ENCODE measurements at regions not wholly inside any gene's neighbourhood (a gene's known extent, or its start where the extent isn't known, plus 50 kb on each side); places are given as distances from the start of the nearest gene placed in this dataset.
A peak's percentile ranks its signal among the peaks of the same experiment; 100 is the strongest.

DNA sequence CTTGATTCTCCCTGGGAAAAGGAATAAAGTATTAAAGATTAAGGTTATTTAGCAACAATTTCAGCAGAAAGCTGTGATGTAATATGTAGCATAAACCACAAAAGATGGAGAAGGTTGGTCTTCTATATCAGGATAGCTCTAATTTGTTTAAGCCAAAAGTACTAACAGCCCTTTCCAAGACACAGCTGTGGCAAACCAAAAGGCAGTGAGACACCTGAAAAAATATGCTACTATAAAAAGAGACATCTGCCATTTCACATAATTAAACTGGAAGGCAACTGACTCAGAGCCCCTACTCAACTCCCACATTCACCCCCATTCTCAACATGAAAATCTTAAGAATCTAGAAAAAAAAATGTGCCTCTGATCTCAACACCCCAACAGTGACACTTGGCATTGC lies 390.2 kb upstream of the PRICKLE1 start:
- Histone ChIP-seq H3K27me3 (replicated peaks; ENCODE audit: control insufficient read depth, insufficient read depth, low read length) (no peaks in the 10 kb centered on the region), H3K9me3 (ENCODE audit: control insufficient read depth, low read length) (no peaks in the 10 kb centered on the region), H3K4me1 (ENCODE audit: control insufficient read depth, insufficient read depth, low read length) (no peaks in the 10 kb centered on the region), H3K9ac (ENCODE audit: low read length) (no peak overlapping the region), H3K36me3 (ENCODE audit: control insufficient read depth, insufficient read depth, low read length, severe bottlenecking) (no peaks in the 10 kb centered on the region), H3K4me3 (ENCODE audit: low read length) (no peak overlapping the region)
- DNase-seq (ENCODE audit: low read depth) = no peak

GRCh38 chr12:42978708-42979107 lies 389.2 kb upstream of the PRICKLE1 start:
- Histone ChIP-seq H3K9me3 (ENCODE audit: control insufficient read depth, low read length) (no peaks in the 10 kb centered on the region), H3K9ac (ENCODE audit: low read length) (no peak overlapping the region), H3K36me3 (ENCODE audit: control insufficient read depth, insufficient read depth, low read length, severe bottlenecking) (no peaks in the 10 kb centered on the region), H3K27me3 (replicated peaks; ENCODE audit: control insufficient read depth, insufficient read depth, low read length) (no peaks in the 10 kb centered on the region), H3K4me3 (ENCODE audit: low read length) (no peak overlapping the region), H3K4me1 (ENCODE audit: control insufficient read depth, insufficient read depth, low read length) (no peaks in the 10 kb centered on the region)
- no peak for DNase-seq (ENCODE audit: low read depth)

GRCh38 chr12:42977451-42978230 lies 388.1 kb upstream of the PRICKLE1 start:
- no peaks in the 10 kb centered on the region for H3K9me3 ChIP-seq (ENCODE audit: control insufficient read depth, low read length)
- H3K4me3 ChIP-seq (ENCODE audit: low read length) = no peak overlapping the region
- no peaks in the 10 kb centered on the region for H3K27me3 ChIP-seq (replicated peaks; ENCODE audit: control insufficient read depth, insufficient read depth, low read length)
- no peak overlapping the region for H3K9ac ChIP-seq (ENCODE audit: low read length)
- H3K36me3 ChIP-seq (ENCODE audit: control insufficient read depth, insufficient read depth, low read length, severe bottlenecking) = no peaks in the 10 kb centered on the region
- DNase-seq (ENCODE audit: low read depth) = peak; percentile 10
- H3K4me1 ChIP-seq (ENCODE audit: control insufficient read depth, insufficient read depth, low read length) = no peaks in the 10 kb centered on the region

DNA sequence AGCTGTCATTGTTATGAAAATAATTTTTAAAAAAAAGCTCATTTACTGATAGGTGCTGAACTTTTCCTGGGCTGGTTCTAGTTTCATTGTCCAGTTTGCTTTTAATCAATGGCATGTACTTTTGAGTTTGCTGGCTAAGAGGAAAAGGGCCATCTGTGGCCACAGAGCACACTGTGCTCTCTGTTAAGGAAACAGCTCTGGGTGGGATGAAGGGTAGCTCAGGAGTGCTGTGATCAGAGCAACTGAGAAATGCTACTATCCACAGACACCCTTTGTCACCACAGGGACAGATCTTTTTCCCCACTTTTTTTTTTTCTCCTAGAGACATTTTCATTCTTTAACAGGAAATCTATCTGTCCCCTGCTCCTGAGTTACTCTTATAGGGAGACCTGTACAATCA lies 387.1 kb upstream of the PRICKLE1 start:
- no peaks in the 10 kb centered on the region for H3K36me3 ChIP-seq (ENCODE audit: control insufficient read depth, insufficient read depth, low read length, severe bottlenecking)
- peaks cover 3% of the 10 kb centered on the region for H3K9me3 ChIP-seq (ENCODE audit: control insufficient read depth, low read length)
- H3K27me3 ChIP-seq (replicated peaks; ENCODE audit: control insufficient read depth, insufficient read depth, low read length) = no peaks in the 10 kb centered on the region
- no peak overlapping the region for H3K4me3 ChIP-seq (ENCODE audit: low read length)
- no peak overlapping the region for H3K9ac ChIP-seq (ENCODE audit: low read length)
- H3K4me1 ChIP-seq (ENCODE audit: control insufficient read depth, insufficient read depth, low read length) = no peaks in the 10 kb centered on the region
- no peak for DNase-seq (ENCODE audit: low read depth)

GRCh38 chr12:42976122-42976521 lies 386.6 kb upstream of the PRICKLE1 start:
- Histone ChIP-seq H3K9ac (ENCODE audit: low read length) (no peak overlapping the region), H3K4me3 (ENCODE audit: low read length) (no peak overlapping the region), H3K27me3 (replicated peaks; ENCODE audit: control insufficient read depth, insufficient read depth, low read length) (no peaks in the 10 kb centered on the region), H3K9me3 (ENCODE audit: control insufficient read depth, low read length) (peaks cover 5% of the 10 kb centered on the region), H3K36me3 (ENCODE audit: control insufficient read depth, insufficient read depth, low read length, severe bottlenecking) (no peaks in the 10 kb centered on the region), H3K4me1 (ENCODE audit: control insufficient read depth, insufficient read depth, low read length) (no peaks in the 10 kb centered on the region)
- no peak for DNase-seq (ENCODE audit: low read depth)

DNA sequence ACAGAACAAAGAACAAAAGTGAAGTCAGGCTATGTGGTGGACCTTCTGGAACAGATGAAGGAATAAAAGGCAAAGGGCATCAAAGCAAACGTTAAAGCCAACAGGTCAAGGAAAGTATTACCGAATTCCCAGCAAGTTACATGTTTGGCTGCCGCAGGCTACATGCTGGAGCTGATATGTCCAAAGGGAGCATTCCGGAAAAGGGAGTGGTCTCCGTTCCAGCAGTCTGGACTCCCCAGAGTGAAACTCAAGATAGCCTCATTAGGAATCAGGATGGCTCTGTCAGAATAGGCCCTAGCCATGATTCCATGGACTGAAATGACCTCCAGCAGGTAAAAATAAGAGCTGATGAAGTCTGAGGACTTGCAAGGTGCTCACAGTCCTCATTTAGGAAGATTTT lies 379.8 kb upstream of the PRICKLE1 start:
- no peak for DNase-seq (ENCODE audit: low read depth)
- Histone ChIP-seq H3K9ac (ENCODE audit: low read length) (no peak overlapping the region), H3K36me3 (ENCODE audit: control insufficient read depth, insufficient read depth, low read length, severe bottlenecking) (no peaks in the 10 kb centered on the region), H3K27me3 (replicated peaks; ENCODE audit: control insufficient read depth, insufficient read depth, low read length) (no peaks in the 10 kb centered on the region), H3K4me3 (ENCODE audit: low read length) (no peak overlapping the region), H3K9me3 (ENCODE audit: control insufficient read depth, low read length) (peaks cover 5% of the 10 kb centered on the region), H3K4me1 (ENCODE audit: control insufficient read depth, insufficient read depth, low read length) (peaks cover 7% of the 10 kb centered on the region)

DNA sequence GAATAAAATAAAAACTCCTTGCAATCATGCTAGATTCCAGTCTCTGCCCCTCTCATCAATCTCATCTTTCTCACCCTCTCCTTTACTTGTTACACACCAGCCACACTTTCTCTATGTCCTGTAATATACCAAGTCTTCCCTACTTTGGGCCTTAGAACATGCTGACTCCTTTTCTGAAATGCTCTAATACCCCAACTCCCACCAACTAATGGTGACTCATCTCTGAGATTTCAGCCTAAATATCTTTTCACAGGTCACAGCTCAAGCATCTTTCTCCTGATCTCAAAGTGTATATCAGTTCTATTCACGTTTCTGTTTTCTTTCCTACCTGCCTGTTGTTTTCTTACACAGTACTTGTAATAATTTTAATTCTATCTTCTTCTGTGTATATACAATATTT lies 378.9 kb upstream of the PRICKLE1 start:
- Histone ChIP-seq H3K9ac (ENCODE audit: low read length) (no peak overlapping the region), H3K36me3 (ENCODE audit: control insufficient read depth, insufficient read depth, low read length, severe bottlenecking) (no peaks in the 10 kb centered on the region), H3K27me3 (replicated peaks; ENCODE audit: control insufficient read depth, insufficient read depth, low read length) (no peaks in the 10 kb centered on the region), H3K9me3 (ENCODE audit: control insufficient read depth, low read length) (peaks cover 5% of the 10 kb centered on the region), H3K4me1 (ENCODE audit: control insufficient read depth, insufficient read depth, low read length) (peaks cover 8% of the 10 kb centered on the region), H3K4me3 (ENCODE audit: low read length) (no peak overlapping the region)
- DNase-seq (ENCODE audit: low read depth) = no peak

DNA sequence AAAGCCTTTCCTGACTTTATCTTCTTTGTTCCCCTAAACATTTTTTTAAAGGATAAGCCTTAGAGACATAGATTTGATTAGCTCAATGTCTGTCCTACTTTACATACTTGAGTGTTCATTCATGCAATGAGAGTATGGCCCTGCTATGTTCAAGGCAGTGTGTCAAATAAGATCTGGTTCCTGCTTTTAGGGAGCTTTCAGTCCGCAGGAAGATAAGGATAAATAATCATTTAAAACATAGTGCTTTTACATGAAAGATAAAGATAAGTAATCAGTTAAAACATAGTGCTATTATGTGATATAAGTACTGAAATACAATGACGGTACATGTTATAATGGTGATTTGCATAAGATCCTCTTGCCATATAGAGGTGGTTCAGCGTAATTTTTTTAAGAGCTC lies 378.3 kb upstream of the PRICKLE1 start:
- H3K9me3 ChIP-seq (ENCODE audit: control insufficient read depth, low read length) = peaks cover 5% of the 10 kb centered on the region
- no peaks in the 10 kb centered on the region for H3K36me3 ChIP-seq (ENCODE audit: control insufficient read depth, insufficient read depth, low read length, severe bottlenecking)
- no peak overlapping the region for H3K9ac ChIP-seq (ENCODE audit: low read length)
- no peak for DNase-seq (ENCODE audit: low read depth)
- H3K4me3 ChIP-seq (ENCODE audit: low read length) = no peak overlapping the region
- H3K27me3 ChIP-seq (replicated peaks; ENCODE audit: control insufficient read depth, insufficient read depth, low read length) = no peaks in the 10 kb centered on the region
- peaks cover 11% of the 10 kb centered on the region for H3K4me1 ChIP-seq (ENCODE audit: control insufficient read depth, insufficient read depth, low read length)

DNA sequence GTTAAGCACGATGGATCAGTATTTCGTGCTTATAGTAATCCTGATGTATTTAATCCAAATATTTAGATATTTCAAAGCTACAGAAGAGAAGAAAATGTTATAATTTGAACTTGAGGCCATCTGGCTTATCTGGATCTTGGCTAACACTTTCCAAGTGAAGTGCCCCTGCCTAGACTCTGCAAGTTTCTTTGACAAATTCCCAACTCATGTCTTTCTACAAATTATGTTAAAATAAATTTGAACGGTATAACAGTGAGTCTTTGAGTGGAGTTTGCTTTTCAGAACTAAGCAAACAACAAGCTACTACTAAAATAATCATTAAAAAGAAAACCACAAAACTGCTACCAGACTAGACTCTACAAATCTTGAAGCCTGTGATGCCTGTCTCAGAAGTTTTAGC lies 374.4 kb upstream of the PRICKLE1 start:
- peaks cover 5% of the 10 kb centered on the region for H3K4me1 ChIP-seq (ENCODE audit: control insufficient read depth, insufficient read depth, low read length)
- no peaks in the 10 kb centered on the region for H3K36me3 ChIP-seq (ENCODE audit: control insufficient read depth, insufficient read depth, low read length, severe bottlenecking)
- no peaks in the 10 kb centered on the region for H3K27me3 ChIP-seq (replicated peaks; ENCODE audit: control insufficient read depth, insufficient read depth, low read length)
- H3K9me3 ChIP-seq (ENCODE audit: control insufficient read depth, low read length) = no peaks in the 10 kb centered on the region
- H3K4me3 ChIP-seq (ENCODE audit: low read length) = no peak overlapping the region
- no peak for DNase-seq (ENCODE audit: low read depth)
- no peak overlapping the region for H3K9ac ChIP-seq (ENCODE audit: low read length)

- H3K36me3 ChIP-seq (ENCODE audit: control insufficient read depth, insufficient read depth, low read length, severe bottlenecking) = no peaks in the 10 kb centered on the region
These were observed 372.8 kb upstream of the PRICKLE1 start for GRCh38 chr12:42962384-42962783.

GRCh38 chr12:42961395-42961794 lies 371.8 kb upstream of the PRICKLE1 start:
- no peaks in the 10 kb centered on the region for H3K9me3 ChIP-seq (ENCODE audit: control insufficient read depth, low read length)
- no peaks in the 10 kb centered on the region for H3K36me3 ChIP-seq (ENCODE audit: control insufficient read depth, insufficient read depth, low read length, severe bottlenecking)
- H3K4me1 ChIP-seq (ENCODE audit: control insufficient read depth, insufficient read depth, low read length) = peaks cover 3% of the 10 kb centered on the region
- H3K9ac ChIP-seq (ENCODE audit: low read length) = no peak overlapping the region
- H3K4me3 ChIP-seq (ENCODE audit: low read length) = no peak overlapping the region
- no peaks in the 10 kb centered on the region for H3K27me3 ChIP-seq (replicated peaks; ENCODE audit: control insufficient read depth, insufficient read depth, low read length)
- peak; percentile 20 for DNase-seq (ENCODE audit: low read depth)

More at GRCh38 chr12:42962384-42962783, 372.8 kb upstream of the PRICKLE1 start:
- no peak overlapping the region for H3K4me3 ChIP-seq (ENCODE audit: low read length)
- peaks cover 3% of the 10 kb centered on the region for H3K4me1 ChIP-seq (ENCODE audit: control insufficient read depth, insufficient read depth, low read length)
- H3K9me3 ChIP-seq (ENCODE audit: control insufficient read depth, low read length) = no peaks in the 10 kb centered on the region
- no peaks in the 10 kb centered on the region for H3K27me3 ChIP-seq (replicated peaks; ENCODE audit: control insufficient read depth, insufficient read depth, low read length)
- H3K9ac ChIP-seq (ENCODE audit: low read length) = no peak overlapping the region
- DNase-seq (ENCODE audit: low read depth) = no peak

GRCh38 chr12:42960087-42960527 lies 370.6 kb upstream of the PRICKLE1 start:
- Histone ChIP-seq H3K4me3 (ENCODE audit: low read length) (no peak overlapping the region), H3K9ac (ENCODE audit: low read length) (no peak overlapping the region), H3K9me3 (ENCODE audit: control insufficient read depth, low read length) (no peaks in the 10 kb centered on the region), H3K4me1 (ENCODE audit: control insufficient read depth, insufficient read depth, low read length) (peaks cover 3% of the 10 kb centered on the region), H3K36me3 (ENCODE audit: control insufficient read depth, insufficient read depth, low read length, severe bottlenecking) (no peaks in the 10 kb centered on the region), H3K27me3 (replicated peaks; ENCODE audit: control insufficient read depth, insufficient read depth, low read length) (no peaks in the 10 kb centered on the region)
- DNase-seq (ENCODE audit: low read depth) = no peak

All from adipocyte (in vitro differentiated cells).